ENCODE measurements at regions not wholly inside any gene's neighbourhood (a gene's known extent, or its start where the extent isn't known, plus 50 kb on each side); places are given as distances from the start of the nearest gene placed in this dataset.
"Not testable (repeated sequence)": the region's sequence is repeated elsewhere in the genome, so short reads cannot be mapped to it uniquely, and the experiment has no call there.

GRCh38 chr5:17065458-17065857 lies 129.4 kb upstream of the MYO10 start:
- no peaks in the 10 kb centered on the region for H3K79me2 ChIP-seq (ENCODE audit: insufficient read depth, low read depth)
- H3K36me3 ChIP-seq (ENCODE audit: insufficient read depth) = no peaks in the 10 kb centered on the region
- H2AFZ ChIP-seq (ENCODE audit: low read depth) = no peak overlapping the region
- no peaks in the 10 kb centered on the region for H3K4me1 ChIP-seq (ENCODE audit: low read depth, poor library complexity, severe bottlenecking)
- H4K20me1 ChIP-seq (ENCODE audit: insufficient read depth) = no peaks in the 10 kb centered on the region
- H3K27ac ChIP-seq = no peak overlapping the region
- no peak overlapping the region for H3K4me3 ChIP-seq (IDR thresholded peaks at IDR 0.05; ENCODE audit: insufficient read depth, low read depth, low read length)
- H3K27me3 ChIP-seq (ENCODE audit: insufficient read depth, low read depth) = no peaks in the 10 kb centered on the region
- no peak overlapping the region for H3K4me2 ChIP-seq
- TF ChIP-seq, protein P1, sequence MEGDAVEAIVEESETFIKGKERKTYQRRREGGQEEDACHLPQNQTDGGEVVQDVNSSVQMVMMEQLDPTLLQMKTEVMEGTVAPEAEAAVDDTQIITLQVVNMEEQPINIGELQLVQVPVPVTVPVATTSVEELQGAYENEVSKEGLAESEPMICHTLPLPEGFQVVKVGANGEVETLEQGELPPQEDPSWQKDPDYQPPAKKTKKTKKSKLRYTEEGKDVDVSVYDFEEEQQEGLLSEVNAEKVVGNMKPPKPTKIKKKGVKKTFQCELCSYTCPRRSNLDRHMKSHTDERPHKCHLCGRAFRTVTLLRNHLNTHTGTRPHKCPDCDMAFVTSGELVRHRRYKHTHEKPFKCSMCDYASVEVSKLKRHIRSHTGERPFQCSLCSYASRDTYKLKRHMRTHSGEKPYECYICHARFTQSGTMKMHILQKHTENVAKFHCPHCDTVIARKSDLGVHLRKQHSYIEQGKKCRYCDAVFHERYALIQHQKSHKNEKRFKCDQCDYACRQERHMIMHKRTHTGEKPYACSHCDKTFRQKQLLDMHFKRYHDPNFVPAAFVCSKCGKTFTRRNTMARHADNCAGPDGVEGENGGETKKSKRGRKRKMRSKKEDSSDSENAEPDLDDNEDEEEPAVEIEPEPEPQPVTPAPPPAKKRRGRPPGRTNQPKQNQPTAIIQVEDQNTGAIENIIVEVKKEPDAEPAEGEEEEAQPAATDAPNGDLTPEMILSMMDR (conservative IDR thresholded peaks at IDR 0.05; ENCODE audit: low read depth, low read length) = no peak
- H3K9ac ChIP-seq = no peak overlapping the region

DNA sequence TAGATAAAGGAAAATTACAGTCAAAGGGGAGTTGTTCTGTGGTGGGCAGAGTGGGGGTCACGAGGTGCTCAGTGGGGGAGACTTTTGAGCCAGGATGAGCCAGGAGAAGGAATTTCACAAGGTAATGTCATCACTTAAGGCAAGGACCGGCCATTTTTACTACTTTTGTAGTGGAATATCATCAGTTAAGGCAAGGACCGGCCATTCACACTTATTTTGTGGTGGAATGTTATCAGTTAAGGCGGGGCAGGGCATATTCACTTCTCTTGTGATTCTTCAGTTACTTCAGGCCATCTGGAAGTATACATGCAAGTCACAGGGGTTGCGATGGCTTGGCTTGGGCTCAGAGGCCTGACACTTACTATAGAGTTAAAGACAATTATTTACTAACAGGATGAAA lies 129.9 kb upstream of the MYO10 start:
- not testable (repeated sequence) for H3K4me3 ChIP-seq (IDR thresholded peaks at IDR 0.05; ENCODE audit: insufficient read depth, low read depth, low read length); H3K36me3 ChIP-seq (ENCODE audit: insufficient read depth); H3K4me2 ChIP-seq; H3K27ac ChIP-seq; H2AFZ ChIP-seq (ENCODE audit: low read depth); H4K20me1 ChIP-seq (ENCODE audit: insufficient read depth); H3K9ac ChIP-seq; H3K79me2 ChIP-seq (ENCODE audit: insufficient read depth, low read depth); H3K27me3 ChIP-seq (ENCODE audit: insufficient read depth, low read depth); H3K4me1 ChIP-seq (ENCODE audit: low read depth, poor library complexity, severe bottlenecking)

DNA sequence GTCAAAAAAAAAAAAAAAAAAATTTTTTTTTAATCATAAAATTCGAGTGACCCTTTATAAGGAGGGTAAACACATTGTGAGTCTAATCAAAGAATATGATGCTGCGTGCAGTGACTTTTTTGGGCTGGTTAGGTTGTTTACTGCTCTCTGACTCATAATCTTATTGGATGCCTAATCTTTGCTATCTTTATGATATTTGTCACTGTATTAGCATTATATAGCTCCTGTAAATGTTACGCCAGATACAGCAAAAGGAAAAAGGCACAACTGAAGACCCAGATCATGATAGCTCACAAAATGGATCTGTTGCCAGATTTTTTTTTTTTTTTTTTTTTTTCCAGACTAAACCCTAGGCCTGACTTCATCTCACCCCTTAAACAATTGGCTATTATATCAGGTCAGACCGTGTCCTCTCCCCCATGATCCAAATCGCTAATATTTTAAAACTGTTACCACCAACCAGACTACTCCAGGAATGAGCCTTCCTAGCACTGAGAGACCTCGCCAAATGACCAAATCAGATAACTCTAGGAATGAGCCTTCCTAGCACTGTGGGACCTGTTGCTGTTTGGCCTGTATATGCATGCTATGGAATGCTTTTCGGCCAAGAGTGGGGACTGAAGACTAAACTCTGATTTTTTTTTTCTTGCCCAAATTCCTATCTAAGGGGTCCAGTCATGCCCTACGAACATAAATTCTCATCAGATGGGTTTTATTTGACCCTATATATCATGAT lies 131.7 kb upstream of the MYO10 start:
- TF ChIP-seq, protein P1 (conservative IDR thresholded peaks at IDR 0.05; ENCODE audit: low read depth, low read length) = no peak
- H2AFZ ChIP-seq (ENCODE audit: low read depth) = no peak overlapping the region
- H4K20me1 ChIP-seq (ENCODE audit: insufficient read depth) = no peaks in the 10 kb centered on the region
- no peak overlapping the region for H3K4me3 ChIP-seq (IDR thresholded peaks at IDR 0.05; ENCODE audit: insufficient read depth, low read depth, low read length)
- no peak overlapping the region for H3K9ac ChIP-seq
- no peaks in the 10 kb centered on the region for H3K36me3 ChIP-seq (ENCODE audit: insufficient read depth)
- no peaks in the 10 kb centered on the region for H3K4me1 ChIP-seq (ENCODE audit: low read depth, poor library complexity, severe bottlenecking)
- H3K4me2 ChIP-seq = no peak overlapping the region
- no peaks in the 10 kb centered on the region for H3K79me2 ChIP-seq (ENCODE audit: insufficient read depth, low read depth)
- H3K27ac ChIP-seq = no peak overlapping the region
- no peaks in the 10 kb centered on the region for H3K27me3 ChIP-seq (ENCODE audit: insufficient read depth, low read depth)

GRCh38 chr5:17069995-17070511 lies 134.0 kb upstream of the MYO10 start:
- H3K27ac ChIP-seq = no peak overlapping the region

GRCh38 chr5:17070647-17071046 lies 134.6 kb upstream of the MYO10 start:
- Histone ChIP-seq H3K4me1 (ENCODE audit: low read depth, poor library complexity, severe bottlenecking) (no peaks in the 10 kb centered on the region), H3K27me3 (ENCODE audit: insufficient read depth, low read depth) (no peaks in the 10 kb centered on the region), H3K4me2 (no peak overlapping the region), H3K27ac (no peak overlapping the region), H4K20me1 (ENCODE audit: insufficient read depth) (no peaks in the 10 kb centered on the region), H3K4me3 (IDR thresholded peaks at IDR 0.05; ENCODE audit: insufficient read depth, low read depth, low read length) (no peak overlapping the region), H2AFZ (ENCODE audit: low read depth) (no peak overlapping the region), H3K79me2 (ENCODE audit: insufficient read depth, low read depth) (no peaks in the 10 kb centered on the region), H3K36me3 (ENCODE audit: insufficient read depth) (no peaks in the 10 kb centered on the region), H3K9ac (no peak overlapping the region)
- TF ChIP-seq, protein P1 (conservative IDR thresholded peaks at IDR 0.05; ENCODE audit: low read depth, low read length) = no peak

More at GRCh38 chr5:17069995-17070511, 134.0 kb upstream of the MYO10 start:
- Histone ChIP-seq H2AFZ (ENCODE audit: low read depth) (no peak overlapping the region), H3K4me3 (IDR thresholded peaks at IDR 0.05; ENCODE audit: insufficient read depth, low read depth, low read length) (no peak overlapping the region), H4K20me1 (ENCODE audit: insufficient read depth) (no peaks in the 10 kb centered on the region), H3K4me2 (no peak overlapping the region), H3K9ac (no peak overlapping the region), H3K4me1 (ENCODE audit: low read depth, poor library complexity, severe bottlenecking) (no peaks in the 10 kb centered on the region), H3K27me3 (ENCODE audit: insufficient read depth, low read depth) (no peaks in the 10 kb centered on the region), H3K36me3 (ENCODE audit: insufficient read depth) (no peaks in the 10 kb centered on the region), H3K79me2 (ENCODE audit: insufficient read depth, low read depth) (no peaks in the 10 kb centered on the region)
- TF ChIP-seq, protein P1 (conservative IDR thresholded peaks at IDR 0.05; ENCODE audit: low read depth, low read length) = no peak
